Ovary (tissue), 3 donors: ENCODE measurements at regions not wholly inside any gene's neighbourhood (a gene's known extent, or its start where the extent isn't known, plus 50 kb on each side); places are given as distances from the start of the nearest gene placed in this dataset.
"Not testable (repeated sequence)": the region's sequence is repeated elsewhere in the genome, so short reads cannot be mapped to it uniquely, and the experiment has no call there.

Source experiments
- CTCF ChIP-seq, 3 donors: fragments of 450-650 bp in 2 of 3; fragments of 200-600 bp in 1 of 3; IDR thresholded peaks; one replicate each; pipeline versions ENCODE4 v1.5.1 to v1.8.0; 2016 to 2022; ENCODE audit warnings: antibody characterized with exemption in 3 of 3, mild to moderate bottlenecking in 1 of 3
- POLR2A ChIP-seq: fragments of 450-650 bp; IDR thresholded peaks from one replicate; pipeline ENCODE4 v1.6.1; 2017; ENCODE audit warnings: antibody characterized with exemption, mild to moderate bottlenecking, moderate library complexity
- donor health status: DM: no; HTN: no; CAD: no.

GRCh38 chr9:40592406-40592805 is 536.1 kb downstream of the FOXD4L6 start:
- not testable (repeated sequence) for TF ChIP-seq POLR2A; CTCF (IDR thresholded peaks at IDR 0.05)
